Left lobe of liver (tissue), 2 donors: ENCODE measurements at regions not wholly inside any gene's neighbourhood (a gene's known extent, or its start where the extent isn't known, plus 50 kb on each side); places are given as distances from the start of the nearest gene placed in this dataset.
A peak's percentile ranks its signal among the peaks of the same experiment; 100 is the strongest.
"Not testable (repeated sequence)": the region's sequence is repeated elsewhere in the genome, so short reads cannot be mapped to it uniquely, and the experiment has no call there.

Experiments used
- ATAC-seq: fragments of 200-7000 bp; cut with Tn5 transposase; one replicate; pipeline ENCODE4 v1.9.1; 2020; ENCODE audit warnings: mild to moderate bottlenecking, moderate library complexity
- DNase-seq: peaks from one replicate; pipeline ENCODE4 v3.0.0-alpha.2; 2020; ENCODE audit warnings: low spot score
- donor health status: DM: no; HTN: no; CAD: no; lungs with moderate emphysema.
- donor health status: DM: no; HTN: yes; CAD: no.

DNA sequence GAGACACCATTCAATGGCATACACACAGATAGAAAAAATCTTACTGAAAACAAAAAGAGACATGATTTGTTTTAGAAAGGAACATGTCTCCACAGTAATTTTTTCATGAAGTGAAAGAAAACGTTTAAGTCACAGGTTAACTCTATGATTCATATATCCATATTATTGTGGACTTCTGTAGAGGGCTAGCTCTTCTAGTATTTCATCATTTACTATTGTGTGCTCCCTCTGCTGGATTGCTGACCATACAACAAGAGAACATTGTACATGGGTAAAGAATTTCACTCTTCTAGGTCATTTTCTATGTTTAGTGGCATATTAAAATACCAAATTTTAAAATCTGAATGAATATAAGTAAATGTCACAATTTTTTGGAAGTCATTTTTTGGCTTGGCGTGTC, 91.8 kb upstream of the POU3F4 start:
- ATAC-seq, result peak; percentile 76
- no peak for DNase-seq

DNA sequence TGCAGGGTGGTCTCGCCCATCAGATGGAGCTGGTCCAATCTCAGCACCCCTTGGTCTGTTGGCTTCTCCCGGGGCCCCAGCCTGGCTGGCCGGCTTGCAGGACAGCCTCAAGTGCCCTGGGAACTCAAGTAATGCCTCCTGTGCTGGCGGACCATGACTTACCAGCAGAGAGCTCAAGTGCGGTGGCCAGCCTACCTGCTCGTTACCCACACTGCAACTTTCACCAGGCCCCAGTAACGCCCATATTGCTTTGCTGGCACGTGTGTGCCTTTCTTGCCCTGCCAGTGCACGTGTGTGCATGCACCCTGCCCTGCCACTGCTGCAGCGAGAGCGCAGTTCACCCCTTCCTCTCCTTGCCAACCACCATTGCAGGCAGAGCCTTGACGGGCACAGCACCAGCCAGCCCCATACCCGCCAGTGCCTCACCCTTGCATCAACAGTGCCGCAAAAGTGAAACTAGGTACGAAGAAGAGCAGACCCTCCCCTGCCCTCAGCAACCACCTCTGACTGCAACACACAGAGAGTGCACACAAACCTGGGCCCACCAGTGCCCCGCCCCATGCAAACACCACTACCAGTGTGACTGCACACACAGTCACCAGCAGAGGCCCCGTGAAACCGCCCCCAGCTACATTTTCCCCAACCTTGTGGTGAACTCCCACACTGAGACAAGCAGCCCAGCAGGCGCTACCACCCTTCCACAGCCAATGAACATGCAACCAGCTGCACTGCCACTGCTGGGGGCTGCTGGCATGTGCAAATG, 88.9 kb upstream of the POU3F4 start:
- no peak for DNase-seq

DNA sequence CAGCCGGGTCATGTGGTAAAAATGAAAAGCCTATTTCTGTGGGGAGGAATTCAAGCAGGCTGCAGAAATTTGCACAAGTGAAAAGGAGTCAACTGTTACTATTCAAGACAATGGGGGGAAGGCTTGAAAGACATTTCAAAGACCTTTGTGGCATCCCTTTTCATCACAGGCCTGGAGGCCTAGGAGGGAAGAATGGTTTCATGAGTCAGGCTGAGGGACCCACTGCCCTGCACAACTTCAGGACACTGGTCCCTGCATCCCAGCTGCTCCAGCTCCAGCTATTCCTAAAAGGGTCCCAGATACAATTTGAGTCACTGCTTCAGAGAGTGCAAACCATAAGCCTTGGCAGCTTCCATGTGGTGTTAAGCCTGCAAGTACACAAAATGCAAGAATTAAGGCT, 85.3 kb upstream of the POU3F4 start:
- ATAC-seq (no peak), DNase-seq (no peak)

More for the DNA sequence above, 88.9 kb upstream of the POU3F4 start:
- no peak for ATAC-seq

- DNase-seq, ATAC-seq: not testable (repeated sequence)
Measured at GRCh38 chrX:83442552-83442951, 65.5 kb upstream of the POU3F4 start.

- DNase-seq (no peak), ATAC-seq (peak; percentile 70)
Measured at GRCh38 chrX:83446355-83446754, 61.7 kb upstream of the POU3F4 start.
